ENCODE measurements at regions not wholly inside any gene's neighbourhood (a gene's known extent, or its start where the extent isn't known, plus 50 kb on each side); places are given as distances from the start of the nearest gene placed in this dataset. TPM values are rescaled to one million over a fixed set of nuclear protein-coding genes. Genes with fewer than 3 reads are reported as not detected.
"Not testable (repeated sequence)": the region's sequence is repeated elsewhere in the genome, so short reads cannot be mapped to it uniquely, and the experiment has no call there.

DNA sequence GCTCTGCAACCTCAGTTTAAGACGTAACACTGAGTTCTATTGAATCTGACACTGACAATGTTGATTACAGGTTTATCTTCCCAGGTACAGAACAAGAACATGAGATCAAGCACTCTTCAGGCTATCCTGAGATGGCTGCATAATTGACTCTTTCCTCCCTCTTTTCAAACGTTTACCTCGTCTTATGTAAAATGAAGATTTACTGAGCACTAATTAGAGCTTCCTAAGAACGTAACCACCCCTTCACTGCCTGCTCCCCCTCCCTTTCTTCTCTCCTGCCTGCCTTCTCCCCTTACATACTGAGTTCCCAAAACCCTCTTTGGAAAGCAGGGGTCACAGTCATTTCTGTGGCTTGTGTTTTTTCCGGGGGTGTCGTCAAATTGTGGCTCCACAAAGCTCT, 86.2 kb upstream of the ADCY2 start:
- DNase-seq = not testable (repeated sequence)

DNA sequence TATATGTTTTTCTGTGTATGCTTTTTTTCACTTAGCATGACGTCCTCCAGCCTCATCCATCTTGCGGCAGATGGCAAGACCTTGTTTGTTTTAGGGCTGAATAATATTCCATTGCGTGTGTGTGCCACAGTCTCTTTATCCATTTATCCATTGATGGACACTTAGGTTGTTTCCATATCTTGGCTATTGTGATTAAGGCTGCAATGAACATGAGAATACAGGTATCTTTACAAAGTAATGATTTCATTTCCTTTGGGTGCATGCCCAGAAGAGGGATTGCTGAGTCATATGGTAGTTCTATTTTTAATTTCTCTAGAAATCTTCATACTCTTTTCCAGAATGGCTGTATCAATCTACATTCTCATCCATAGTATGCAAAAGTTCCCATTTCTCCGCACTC, 85.3 kb upstream of the ADCY2 start:
- not testable (repeated sequence) for DNase-seq

DNA sequence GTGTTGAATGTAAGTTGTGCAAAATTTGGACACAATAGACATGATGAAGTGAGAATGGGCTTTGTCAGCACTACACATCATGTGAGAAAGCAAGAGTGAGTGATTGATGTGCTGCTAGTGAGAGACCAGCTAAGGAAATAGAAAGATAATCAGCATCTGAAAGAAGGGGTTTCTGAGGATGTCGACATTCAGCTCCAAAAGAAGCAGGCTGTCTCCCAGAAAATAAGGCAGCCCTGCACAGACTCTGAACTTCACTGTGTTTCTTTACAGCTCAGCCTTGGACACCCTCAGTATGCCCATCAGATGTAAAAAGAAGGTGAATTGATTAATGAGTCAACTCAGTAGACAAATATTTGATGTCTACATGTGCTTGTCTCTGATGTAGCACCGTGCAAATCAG, 80.8 kb upstream of the ADCY2 start:
- DNase-seq = no peak

DNA sequence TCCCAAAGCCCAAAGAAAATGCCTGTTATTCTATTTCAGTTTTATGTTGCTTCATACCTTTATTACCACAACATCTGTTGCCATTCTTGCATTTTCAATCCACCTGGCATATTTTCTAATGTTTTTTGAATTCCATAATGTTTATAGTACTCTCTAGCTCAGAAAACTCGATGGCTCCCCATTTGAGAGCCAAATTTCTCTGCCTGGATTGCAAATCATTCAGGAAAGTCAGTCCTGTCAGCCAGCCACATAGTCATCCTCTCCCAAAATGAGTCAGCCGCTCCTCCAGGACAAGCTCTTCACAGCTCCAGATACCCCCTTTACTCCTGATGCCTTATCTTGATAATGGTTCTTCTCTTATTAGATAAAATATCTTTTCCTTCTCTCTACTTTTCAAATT, 78.2 kb upstream of the ADCY2 start:
- no peak for DNase-seq

DNA sequence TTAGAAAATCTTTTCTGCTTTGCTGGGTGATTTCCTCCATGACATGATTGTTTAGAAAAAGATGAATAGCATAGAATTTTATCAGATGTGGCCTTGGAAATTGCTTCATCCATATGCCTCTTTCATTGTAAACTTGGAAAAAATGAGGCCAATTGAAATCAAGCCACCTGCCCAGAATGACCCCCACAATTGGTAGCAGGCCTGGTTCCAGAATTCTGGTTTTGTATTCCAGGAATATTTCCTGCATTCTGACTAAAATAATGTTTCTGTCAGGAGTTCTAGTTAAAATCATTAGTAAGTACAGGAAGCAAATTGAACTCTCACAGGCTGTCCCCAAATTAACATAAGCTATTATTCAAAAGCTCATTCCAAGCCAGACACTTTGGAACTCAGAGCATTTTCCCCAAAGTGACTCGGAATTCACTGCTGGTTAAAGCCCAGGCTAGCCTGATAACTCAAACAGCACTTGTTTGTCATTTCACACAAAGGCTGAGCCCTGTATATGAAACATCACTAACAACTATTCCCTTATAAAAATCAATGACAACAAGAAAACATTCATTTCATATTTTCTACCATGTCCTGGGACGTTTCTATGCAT, 75.1 kb upstream of the ADCY2 start:
- DNase-seq = no peak

DNA sequence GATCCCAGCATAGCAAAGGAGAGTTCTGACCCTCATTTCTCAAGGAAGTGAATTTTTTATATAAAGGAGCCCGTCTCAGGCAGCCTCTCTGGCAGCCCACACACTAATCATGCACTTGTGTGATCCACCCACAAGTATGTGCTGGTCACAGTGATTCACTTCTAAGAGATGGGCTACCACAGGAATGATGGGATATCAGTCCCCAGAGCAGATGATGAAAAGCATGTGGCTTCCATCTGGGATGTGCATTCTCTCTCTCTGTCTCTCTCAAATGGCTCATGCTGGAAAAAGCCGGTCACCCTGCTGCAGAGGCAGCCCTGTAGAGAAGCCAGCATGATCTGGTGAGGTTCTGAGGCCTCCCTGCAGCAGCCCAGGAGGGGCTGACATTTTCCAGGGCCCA, 74.2 kb upstream of the ADCY2 start:
- DNase-seq = peak; percentile 74

DNA sequence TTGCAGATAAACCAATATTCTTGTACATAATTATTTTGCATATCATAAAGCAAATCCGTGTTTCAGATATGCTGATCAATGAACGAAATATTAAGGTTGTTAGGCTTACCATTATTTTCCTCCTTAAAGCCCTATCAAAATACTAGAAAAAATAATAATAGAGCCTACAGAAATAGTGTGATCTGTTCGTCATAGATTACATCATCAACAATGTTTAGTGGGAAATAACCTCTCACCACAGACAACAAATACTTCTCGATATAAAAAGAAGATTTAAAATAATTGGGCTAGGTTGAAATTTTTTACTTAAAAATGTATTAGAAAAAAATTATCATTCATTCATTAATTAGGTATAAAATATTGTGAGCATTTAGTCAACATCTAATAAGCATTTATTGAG, 71.0 kb upstream of the ADCY2 start:
- no peak for DNase-seq

DNA sequence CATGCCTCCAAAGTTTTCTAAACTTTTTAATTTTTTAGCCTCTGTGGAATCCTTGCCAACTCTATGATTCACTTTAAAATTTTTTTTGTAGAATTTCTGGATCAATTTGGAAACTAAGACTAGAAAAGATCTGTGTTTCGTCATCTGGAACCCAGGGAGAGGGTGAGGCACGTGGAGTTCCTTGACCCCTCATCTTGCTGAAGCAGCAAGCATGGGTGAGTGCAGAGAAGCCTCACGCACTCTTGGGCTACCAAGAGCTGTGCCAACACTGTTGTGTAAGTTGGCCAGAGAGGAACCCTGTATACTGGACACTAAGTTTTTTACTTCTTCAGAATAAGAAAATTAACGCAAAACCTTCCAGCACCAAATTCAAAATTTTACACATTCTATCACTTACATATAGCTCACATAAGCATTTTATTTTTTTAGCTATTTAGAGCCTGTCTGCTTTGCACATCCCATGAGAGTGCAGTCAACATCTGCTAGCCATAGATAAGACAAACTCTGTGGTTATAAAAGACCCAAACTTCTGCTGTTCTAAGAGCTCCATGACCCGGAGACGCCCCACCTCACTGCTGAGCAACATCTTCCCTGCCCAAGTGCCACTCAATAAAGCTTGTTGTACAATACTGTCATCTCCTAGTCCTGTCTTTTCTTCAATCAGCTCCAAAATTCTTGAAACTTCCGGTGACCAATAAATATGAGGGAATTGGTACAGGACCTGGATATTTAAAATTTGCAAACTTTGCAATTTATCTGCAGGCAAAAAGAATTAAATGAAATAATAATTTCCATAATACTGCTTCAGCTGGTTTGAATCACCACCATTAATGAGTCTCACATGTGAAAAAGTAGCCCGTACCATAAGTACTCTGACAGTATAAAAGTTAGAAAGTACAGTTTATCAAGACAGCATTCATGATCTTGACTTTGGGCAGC, 69.7 kb upstream of the ADCY2 start:
- DNase-seq = peak; percentile 7

DNA sequence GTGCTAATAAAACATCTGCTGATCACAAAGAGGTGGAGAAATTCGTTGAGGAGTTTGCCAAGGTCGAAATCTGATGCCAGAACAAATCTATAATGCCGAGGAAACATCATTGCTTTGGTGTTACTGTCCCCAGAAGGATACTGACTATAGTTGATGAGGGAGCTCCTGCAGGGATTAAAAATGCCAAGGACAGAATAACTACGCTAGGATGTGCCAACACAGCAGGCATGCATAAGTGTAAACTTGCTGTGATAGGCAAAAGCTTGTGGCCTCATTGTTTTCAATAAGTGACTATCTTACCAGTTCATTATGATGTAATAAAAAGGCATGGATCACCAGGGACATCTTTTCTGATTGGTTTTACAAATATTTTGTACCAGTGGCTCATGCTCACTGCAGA, 66.8 kb upstream of the ADCY2 start:
- peak; percentile 8 for DNase-seq

DNA sequence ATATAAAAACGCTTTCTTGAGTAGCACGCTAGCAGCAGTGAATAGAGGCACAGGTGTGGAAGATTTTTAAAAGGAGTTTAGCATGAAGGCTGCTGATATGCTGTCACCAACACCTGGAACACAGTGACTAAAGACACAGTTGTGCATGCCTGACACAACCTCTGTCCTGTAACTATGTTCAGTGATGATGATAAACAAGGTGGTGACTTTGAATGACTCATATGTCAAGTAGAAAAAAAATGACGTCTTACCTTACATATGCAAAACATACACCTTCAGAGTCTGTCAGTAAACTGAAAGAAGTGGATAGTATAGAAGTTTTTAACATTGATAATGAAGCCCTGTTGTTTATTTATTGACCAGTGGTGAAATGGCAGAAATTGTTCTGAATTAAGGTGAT, 66.2 kb upstream of the ADCY2 start:
- no peak for DNase-seq

DNA sequence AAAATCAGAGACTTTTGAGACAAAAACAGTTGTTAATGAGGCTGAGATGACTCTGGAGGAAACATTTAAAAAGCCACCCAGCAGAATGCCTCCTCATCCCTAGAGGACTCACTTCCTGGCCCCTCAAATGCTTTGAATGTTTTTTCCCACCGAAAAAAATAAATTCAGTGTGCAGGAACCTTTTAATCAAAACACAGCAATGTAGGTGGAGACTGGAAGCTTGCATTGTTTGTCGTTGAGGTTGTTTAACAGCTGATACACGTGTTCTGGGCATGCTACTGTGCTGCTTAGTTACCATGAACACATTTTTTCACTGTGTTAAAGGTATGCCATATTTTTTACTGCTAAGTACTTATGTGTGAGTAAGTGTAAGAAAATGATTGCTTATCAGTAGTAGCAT, 65.7 kb upstream of the ADCY2 start:
- DNase-seq = no peak

DNA sequence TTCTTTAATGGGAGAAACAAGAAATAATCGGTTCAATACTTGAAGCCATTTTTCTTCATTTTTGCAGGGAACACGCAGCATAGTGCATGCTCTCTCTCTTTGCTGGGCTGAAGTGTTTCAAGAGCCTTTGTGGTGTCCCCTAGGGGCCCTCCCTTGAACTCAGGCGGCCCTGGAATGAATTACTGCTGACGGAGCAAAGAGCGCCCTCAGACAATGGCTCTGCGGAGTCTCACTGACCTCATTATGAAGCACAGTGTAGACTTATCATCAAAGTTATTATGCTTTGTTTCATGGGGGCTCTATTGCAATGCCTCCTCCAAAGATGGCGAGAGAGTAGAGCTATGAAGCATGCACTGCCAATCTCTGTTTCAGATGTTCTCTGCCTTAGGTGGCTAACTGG, 64.8 kb upstream of the ADCY2 start:
- DNase-seq = no peak

Small RNAs in the stretch of these regions (small RNA-seq; reads per million reads assigned to genes)
- gene RF00017 (ENCODE audit: low replicate concordance) (not detected), gene RNA5SP176 (ENCODE audit: low replicate concordance) (not detected)

Measured in skin of body (tissue), 2 donors.